ENCODE measurements at regions not wholly inside any gene's neighbourhood (a gene's known extent, or its start where the extent isn't known, plus 50 kb on each side); places are given as distances from the start of the nearest gene placed in this dataset.
"Not testable (repeated sequence)": the region's sequence is repeated elsewhere in the genome, so short reads cannot be mapped to it uniquely, and the experiment has no call there.

GRCh38 chr12:14032191-14032590, 50.8 kb upstream of the GRIN2B start:
- DNase-seq, result not testable (repeated sequence)

GRCh38 chr12:14043776-14044175, 62.4 kb upstream of the GRIN2B start:
- no peak for DNase-seq

- DNase-seq, result no peak
Observed at GRCh38 chr12:14048941-14049545, 67.6 kb upstream of the GRIN2B start.

- DNase-seq, result no peak
Observed at GRCh38 chr12:14057895-14058294, 76.5 kb upstream of the GRIN2B start.

DNA sequence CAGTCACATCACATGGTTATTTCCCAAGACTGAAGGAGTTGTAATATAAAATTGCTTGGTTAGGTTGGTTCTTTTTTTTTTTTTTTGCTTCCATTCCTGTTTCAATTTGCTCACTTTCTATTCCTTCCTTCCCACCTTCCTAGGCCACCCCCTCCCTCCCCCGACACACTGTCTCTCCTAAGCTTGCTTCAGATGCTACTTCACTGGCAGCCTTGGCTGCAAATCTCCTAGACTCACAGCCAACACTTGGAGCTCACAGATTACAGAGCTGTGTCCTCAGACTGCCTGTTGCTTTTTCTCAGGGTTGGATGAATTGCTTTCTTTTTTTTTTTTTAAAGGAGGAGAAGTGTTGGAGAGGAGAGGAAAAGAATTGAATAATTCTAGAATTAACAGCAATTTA, 77.3 kb upstream of the GRIN2B start:
- peak; percentile 4 for DNase-seq

- DNase-seq, result peak; percentile 82
Observed at GRCh38 chr12:14059548-14059947, 78.1 kb upstream of the GRIN2B start.

DNA sequence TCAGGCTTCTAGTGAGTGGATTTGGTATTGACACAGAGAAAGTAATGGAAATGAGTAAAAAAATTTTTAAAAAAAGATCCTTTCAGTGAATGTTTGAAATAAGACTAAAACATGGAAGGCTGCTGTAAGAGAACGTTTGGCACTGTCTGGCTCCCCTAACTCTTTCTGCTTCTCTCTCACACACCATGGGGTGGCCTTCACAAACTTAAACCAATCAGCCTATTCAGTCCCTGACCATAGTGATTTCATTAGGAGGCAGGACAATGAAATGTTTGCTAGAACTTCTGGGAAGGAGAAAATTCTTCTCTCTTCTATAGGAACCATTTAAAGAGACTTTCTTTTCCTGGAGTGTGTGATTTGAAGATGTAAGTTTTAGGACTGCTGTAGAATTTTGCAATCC, 84.2 kb upstream of the GRIN2B start:
- no peak for DNase-seq

DNA sequence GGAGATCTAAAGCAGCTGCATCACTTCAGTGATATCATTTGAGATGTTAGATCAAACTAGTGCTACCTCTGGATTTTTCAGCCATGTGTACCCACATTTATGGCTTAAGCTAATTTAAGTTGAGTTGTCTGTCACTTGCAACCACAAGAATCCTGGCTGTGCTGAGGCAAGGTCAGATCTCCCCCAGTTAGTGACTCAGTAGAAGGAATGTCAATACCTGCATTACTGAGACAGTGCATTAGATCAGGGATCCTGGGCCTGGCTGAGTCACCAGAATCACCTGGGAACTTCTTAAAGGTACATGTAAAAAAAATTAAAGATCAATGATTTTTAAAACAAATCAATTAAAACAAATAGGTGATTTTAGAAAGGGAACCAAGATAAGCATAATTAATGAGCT, 84.6 kb upstream of the GRIN2B start:
- no peak for DNase-seq

DNA sequence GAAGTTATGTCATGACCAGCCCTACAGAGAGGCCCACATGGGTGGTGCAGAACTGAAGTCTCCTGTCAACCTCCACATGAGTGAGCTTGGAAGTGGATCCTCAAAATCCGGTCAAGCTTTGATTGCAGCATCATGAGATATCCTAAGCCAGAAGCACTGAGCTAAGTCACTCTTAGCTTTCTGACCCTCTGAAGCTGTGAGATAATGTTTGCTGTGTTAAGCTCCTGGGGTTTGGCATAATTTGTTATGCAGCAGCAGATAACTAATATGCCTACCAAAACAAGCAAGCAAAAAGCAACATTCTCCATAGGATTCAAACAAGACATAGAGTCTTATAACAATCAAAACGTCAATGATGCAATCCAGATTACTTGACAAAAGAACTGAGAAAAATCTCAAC, 87.6 kb upstream of the GRIN2B start:
- no peak for DNase-seq

DNA sequence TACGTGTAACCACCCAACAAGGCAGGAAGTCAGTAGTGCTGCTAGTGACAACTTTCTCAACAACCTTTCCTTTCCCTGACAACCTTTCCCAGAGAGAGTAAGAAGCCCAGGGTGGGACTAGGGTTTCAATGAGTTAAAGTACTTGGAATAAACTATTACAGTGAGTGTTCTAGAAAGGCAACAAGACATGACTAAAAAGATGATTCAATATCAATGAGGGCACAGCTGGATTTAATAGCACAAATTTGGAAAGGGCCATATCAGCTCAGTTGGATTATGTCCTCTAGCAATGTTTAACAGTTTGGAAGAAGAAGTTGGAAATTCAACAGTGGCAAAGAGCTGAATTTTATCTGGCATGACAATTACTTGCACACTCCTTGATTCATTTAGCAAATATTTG, 90.4 kb upstream of the GRIN2B start:
- DNase-seq, result no peak

- DNase-seq, result no peak
Observed at GRCh38 chr12:14072987-14073386, 91.6 kb upstream of the GRIN2B start.

GRCh38 chr12:14075797-14076393, 94.5 kb upstream of the GRIN2B start:
- DNase-seq, result no peak

GRCh38 chr12:14076538-14076937, 95.1 kb upstream of the GRIN2B start:
- DNase-seq, result no peak

GRCh38 chr12:14086838-14087237, 105.4 kb upstream of the GRIN2B start:
- no peak for DNase-seq

GRCh38 chr12:14099994-14100393, 118.6 kb upstream of the GRIN2B start:
- no peak for DNase-seq

DNA sequence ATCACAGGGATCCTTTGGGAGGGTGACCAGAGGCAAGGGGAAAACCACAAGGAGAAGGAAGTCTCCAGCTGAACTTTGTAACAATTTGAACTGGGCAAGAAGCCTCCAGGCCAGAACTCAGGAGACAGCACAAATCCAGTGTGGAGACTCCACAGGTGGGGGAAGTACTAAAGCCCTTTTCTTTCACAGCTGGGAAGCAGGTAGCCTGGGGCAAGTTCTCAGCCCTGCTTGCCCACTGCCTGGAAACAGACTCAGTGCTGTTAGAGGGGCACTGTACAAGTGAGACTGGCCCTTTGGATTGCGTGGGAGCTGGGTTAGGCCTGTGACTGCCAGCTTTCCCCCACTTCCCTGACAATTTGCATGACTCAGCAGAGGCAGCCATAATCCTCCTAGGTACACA, 120.2 kb upstream of the GRIN2B start:
- not testable (repeated sequence) for DNase-seq

DNA sequence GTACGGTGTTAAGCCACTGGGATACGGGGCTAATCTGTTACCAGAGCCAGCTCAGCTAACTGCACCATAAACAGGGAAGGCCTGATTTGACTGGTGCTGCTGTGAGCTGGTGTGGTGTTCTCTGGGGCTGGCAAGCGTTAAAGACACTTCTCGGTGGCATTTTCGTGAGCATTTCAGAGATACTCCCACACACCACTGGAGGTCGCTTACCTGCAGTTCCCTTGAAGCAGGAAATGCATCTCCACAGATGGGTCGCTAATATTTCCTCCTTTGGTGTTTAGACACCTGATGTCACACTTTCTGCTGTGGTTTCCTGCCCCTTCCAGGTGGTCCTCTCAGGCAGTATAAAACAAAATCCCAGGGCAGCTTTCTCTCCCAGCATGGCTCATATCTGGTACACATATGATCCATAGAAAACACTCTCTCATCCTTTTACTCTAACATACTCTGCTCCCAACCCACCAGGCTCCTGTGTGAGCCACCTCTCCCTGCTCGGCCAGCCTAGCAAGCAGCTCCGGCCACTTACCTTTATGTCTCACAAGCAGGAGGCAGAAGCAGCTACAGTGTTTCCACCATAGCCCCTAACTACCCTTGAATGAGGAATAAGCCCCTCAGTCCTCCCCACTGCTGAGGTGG, 129.9 kb upstream of the GRIN2B start:
- peak; percentile 49 for DNase-seq

DNA sequence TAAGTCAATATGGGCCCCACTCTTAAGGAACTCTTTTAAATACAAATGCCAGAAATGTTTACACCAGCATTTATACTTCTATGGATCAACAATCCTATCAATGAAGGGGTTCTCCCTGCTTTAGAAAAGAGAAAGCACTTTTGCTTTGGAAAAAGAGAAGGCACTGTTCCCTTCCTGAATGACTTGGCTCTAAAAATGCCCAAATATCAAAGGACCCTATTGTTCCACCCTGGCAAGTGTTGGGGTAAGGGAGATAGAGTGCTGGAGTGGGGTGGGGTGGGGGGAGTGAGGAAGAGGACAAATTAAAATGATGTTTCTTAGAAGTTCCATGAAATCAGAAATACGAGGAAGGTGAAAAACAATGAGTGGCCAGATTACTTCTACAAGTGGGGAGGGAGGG, 131.6 kb upstream of the GRIN2B start:
- no peak for DNase-seq

- DNase-seq, result no peak
Observed at GRCh38 chr12:14126692-14127091, 145.3 kb upstream of the GRIN2B start.

DNA sequence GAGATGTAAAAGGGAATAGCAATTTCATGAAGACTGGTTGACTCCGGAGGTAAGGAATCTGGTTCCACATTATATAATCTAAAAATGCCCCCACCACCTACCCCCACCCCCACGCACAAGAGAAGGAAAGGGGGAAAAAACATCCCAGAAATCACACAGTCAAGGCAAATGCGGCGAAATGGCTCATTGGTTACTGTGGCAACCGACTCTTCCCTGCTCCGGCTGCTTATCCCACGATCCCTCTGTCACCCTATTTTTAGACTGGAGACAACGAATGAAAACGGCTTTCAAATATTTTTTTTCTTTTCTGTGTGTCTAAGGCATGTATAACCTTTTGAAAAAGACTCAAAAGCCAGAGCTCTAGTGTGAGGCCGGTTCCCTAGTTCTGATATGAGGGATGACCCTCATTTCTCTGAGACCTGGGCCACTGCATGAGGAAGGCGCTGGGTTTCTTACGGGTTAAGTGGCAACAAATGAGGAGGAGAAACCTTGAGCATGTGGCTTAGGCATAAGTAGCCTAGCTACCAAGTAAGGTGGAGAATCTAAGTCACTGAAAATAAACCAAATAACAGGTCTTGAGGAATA, 148.3 kb upstream of the GRIN2B start:
- DNase-seq, result no peak

- DNase-seq, result no peak
Observed at GRCh38 chr12:14135996-14136395, 154.6 kb upstream of the GRIN2B start.

DNA sequence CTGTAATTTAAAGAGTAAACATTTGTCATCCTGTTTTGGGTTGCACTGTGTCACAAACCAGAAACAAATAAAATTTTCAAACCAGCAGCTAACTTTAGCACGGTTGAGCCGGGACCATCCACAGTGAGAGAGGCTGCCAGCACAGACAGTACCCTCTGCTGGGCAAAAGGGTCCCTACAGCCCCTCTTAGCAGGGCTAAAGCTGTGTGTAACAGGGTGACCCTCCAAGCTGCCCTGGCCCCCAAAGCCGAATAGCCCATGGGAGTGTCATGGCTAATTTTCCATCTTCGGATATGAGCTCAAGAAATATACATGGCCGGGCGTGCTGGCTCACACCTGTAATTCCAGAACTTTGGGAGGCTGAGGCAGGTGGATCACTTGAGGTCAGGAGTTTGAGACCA, 157.1 kb upstream of the GRIN2B start:
- peak; percentile 30 for DNase-seq

- no peak for DNase-seq
Observed at GRCh38 chr12:14148489-14149270, 167.3 kb upstream of the GRIN2B start.

GRCh38 chr12:14153803-14154202, 172.4 kb upstream of the GRIN2B start:
- no peak for DNase-seq

All from NCI-H82 (cell line).